C4-2B (cell line): ENCODE measurements at regions not wholly inside any gene's neighbourhood (a gene's known extent, or its start where the extent isn't known, plus 50 kb on each side); places are given as distances from the start of the nearest gene placed in this dataset.

Source experiments
- H3K27ac ChIP-seq: fragments of 450-650 bp; 2 replicates; pipeline ENCODE4 v1.5.1; 2017
- ZFX ChIP-seq: fragments of 450-650 bp; IDR thresholded peaks from 2 replicates; pipeline ENCODE4 v1.6.1; 2017
- TF ChIP-seq, protein P1 (sequence below): fragments of 450-650 bp; conservative IDR thresholded peaks from 2 replicates; pipeline ENCODE4 v1.5.1; 2017; ENCODE audit warnings: mild to moderate bottlenecking

DNA sequence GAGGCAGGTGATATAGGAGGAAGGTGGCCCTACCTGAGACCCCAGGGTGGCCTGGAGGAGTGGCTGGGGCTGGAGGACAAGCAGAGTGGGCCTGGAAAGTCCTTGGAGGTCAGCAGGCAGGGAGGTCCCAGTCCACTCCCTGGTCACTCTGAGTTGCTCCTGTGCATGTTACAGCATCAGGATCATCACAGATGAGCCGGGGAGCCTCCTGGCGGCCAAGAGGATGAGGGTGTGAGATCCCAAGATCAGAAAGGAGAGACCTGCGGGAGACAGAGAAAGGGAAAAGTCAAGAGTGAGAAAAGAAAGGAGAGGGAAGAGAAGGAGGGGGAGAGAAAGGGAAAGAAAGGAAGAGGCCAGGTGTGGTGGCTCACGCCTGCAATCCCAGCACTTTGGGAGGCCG, 71.7 kb downstream of the MRM1 start:
- TF ChIP-seq, protein P1, sequence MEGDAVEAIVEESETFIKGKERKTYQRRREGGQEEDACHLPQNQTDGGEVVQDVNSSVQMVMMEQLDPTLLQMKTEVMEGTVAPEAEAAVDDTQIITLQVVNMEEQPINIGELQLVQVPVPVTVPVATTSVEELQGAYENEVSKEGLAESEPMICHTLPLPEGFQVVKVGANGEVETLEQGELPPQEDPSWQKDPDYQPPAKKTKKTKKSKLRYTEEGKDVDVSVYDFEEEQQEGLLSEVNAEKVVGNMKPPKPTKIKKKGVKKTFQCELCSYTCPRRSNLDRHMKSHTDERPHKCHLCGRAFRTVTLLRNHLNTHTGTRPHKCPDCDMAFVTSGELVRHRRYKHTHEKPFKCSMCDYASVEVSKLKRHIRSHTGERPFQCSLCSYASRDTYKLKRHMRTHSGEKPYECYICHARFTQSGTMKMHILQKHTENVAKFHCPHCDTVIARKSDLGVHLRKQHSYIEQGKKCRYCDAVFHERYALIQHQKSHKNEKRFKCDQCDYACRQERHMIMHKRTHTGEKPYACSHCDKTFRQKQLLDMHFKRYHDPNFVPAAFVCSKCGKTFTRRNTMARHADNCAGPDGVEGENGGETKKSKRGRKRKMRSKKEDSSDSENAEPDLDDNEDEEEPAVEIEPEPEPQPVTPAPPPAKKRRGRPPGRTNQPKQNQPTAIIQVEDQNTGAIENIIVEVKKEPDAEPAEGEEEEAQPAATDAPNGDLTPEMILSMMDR = no peak
- no peak for TF ChIP-seq ZFX
- H3K27ac ChIP-seq = no peak overlapping the region

DNA sequence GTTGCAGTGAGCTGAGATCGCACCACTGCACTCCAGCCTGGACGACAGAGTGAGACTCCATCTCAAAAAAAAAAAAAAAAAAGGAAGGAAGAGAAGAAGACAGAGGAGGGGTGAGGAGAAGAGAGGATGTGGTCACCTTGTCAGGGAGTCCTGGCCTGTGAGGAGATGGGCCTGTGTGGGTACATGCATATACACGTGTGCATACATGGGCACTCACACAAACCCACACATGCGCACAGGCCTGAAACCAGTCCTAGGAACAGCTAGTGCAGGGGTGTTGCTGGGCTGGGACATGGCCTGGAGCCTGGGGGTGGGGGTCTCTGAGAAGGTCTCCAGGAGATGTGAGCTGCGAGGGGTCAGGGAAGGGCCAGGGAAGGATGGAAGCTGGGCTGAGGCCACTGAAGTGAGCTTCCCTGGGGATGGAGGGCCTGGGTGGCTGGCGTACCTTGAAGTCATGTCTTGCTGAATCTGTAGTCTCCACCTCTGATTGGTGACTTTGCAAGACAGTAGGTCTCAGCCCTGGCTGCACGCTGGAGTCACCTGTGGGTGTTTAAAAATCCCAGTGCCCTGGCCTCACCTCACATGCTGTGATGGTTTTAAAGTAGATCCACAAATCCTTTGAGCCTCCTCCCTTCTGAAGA, 72.4 kb downstream of the MRM1 start:
- no peak overlapping the region for H3K27ac ChIP-seq
- TF ChIP-seq ZFX = no peak
- TF ChIP-seq, protein P1 = no peak

DNA sequence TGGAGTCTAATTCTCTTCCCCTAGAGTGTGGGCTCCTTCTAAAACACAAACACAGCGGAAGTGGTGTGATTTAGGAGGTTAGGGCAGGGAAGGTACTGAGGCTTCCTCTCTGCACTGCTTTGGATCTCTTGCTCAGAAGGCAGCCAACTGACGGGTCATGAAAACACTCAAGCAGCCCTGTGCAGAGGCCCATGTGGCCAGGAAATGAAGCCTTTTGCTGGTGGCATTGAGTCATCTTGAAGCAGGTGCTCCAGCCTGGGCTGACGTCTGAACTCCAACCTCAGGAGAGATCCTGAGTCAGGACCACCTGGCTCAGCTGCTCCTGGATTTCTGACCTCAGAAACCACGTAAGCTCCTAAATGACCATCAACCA, 72.9 kb downstream of the MRM1 start:
- TF ChIP-seq, protein P1 = no peak
- no peak for TF ChIP-seq ZFX
- no peak overlapping the region for H3K27ac ChIP-seq

DNA sequence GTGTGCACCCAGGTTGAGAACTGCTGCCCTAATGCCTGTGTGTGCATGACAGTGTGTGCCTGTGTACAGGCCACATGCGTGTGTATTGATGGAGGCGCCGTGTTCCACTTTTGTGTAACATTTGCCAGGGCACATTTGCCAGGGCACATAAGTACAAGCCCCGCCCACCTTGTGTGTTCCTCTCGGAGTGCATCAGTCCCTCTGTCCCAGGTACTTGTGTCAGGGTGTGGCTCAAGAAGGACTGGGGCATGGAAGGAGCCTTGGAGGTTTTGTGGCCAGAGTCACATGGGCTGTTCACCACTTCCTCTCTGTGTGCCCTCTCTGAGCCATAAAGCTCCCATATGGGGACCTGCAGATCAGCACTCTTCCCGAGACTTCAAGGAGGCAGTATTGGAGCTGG, 73.9 kb downstream of the MRM1 start:
- no peak overlapping the region for H3K27ac ChIP-seq
- TF ChIP-seq ZFX = no peak
- TF ChIP-seq, protein P1 = no peak

DNA sequence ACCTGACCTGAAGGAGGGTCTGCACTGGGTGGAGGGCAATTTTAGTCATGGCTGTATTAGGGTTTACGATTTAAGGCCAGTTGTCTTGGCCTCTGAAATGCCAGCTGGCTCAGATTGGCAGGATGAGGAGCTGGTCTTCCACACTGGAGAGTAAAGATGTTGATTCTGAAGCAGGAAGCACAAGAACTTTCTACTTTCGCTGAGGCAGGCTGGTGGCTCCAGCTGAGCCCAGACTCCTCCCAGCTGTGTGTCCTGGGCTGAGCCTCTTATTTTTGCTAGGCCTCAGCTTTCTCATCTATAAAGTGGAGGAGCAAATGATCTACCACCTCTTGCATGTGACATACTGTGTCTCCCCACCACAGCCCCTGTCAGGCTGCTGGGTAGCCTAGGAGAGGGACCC, 74.4 kb downstream of the MRM1 start:
- H3K27ac ChIP-seq = no peak overlapping the region
- TF ChIP-seq, protein P1 = no peak
- no peak for TF ChIP-seq ZFX

DNA sequence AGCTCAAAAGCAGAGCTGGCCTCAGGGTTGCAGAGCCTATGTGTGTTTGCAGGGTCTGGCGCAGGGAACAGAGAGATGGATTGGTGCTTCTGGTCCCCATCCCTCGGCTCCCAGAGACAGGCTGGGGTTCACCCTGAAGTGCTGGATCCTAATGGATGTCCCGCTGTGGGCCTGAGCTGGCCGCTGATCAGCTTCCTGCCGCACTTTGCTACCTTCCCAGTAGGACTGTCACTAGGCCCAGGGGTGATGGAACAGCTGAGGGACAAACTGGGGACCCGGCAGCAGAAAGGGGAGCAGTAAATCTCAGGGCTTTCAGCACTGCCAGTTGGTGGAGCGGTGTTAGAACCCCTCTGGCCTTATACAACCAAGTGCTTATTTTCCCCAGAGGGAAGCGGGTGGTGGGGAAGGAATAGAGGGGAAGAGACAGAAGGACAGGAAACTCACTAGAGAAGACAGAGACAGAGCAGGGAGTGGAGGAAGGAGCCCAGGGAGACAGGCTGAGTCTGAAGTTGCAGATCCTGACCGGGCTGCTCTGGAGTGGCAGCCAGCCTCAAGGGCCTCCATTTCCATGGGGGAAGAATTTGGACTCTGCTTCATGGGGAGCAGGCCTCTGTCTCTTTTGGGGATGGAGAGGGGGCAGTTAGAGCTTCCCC, 78.6 kb downstream of the MRM1 start:
- H3K27ac ChIP-seq = no peak overlapping the region
- TF ChIP-seq, protein P1 = no peak
- TF ChIP-seq ZFX = no peak

DNA sequence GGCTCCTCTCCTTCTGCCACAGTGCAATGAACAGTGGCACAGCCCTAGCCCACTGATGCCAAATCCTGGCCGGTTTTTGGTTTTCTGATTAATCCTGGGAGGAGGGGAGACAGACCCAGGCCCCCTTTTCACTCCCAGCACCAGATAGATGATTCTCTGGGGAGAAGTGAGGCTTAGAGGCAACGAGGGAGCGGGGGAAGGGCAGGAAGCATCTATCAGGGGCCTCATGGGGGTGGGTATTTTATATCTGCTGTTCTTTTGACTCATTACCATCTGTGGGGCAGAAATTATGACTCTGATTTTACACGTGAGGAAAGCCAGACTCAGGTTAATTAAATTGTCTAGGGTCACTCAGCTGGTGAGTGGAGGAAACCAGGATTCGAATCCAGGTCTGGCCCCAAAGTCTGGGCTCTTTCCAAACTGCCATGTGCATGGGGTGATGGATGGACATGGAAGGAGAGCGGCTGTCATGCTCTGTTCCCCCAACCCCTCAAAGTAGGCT, 79.4 kb downstream of the MRM1 start:
- no peak overlapping the region for H3K27ac ChIP-seq
- TF ChIP-seq ZFX = no peak
- TF ChIP-seq, protein P1 = no peak
